Vagina (tissue), 2 donors: ENCODE measurements at regions not wholly inside any gene's neighbourhood (a gene's known extent, or its start where the extent isn't known, plus 50 kb on each side); places are given as distances from the start of the nearest gene placed in this dataset.
"Not testable (repeated sequence)": the region's sequence is repeated elsewhere in the genome, so short reads cannot be mapped to it uniquely, and the experiment has no call there.

ENCODE experiments used
- DNase-seq, 2 donors: peaks; one replicate each; pipeline ENCODE4 v3.0.0-alpha.2; 2017; ENCODE audit errors: extremely low spot score in 2 of 2
- H3K27ac ChIP-seq: fragments of 200-600 bp; sonication (generic); one replicate; pipeline ENCODE4 v1.5.1; 2019
- H3K27me3 ChIP-seq: fragments of 200-600 bp; sonication (generic); one replicate; pipeline ENCODE4 v1.5.1; 2019
- H3K36me3 ChIP-seq, 2 donors: fragments of 200-600 bp; sonication (generic); one replicate each; pipeline ENCODE4 v1.5.1; 2017 to 2019
- H3K4me1 ChIP-seq: fragments of 200-600 bp; sonication (generic); one replicate; pipeline ENCODE4 v1.5.1; 2019
- H3K4me3 ChIP-seq, 2 donors: fragments of 200-600 bp; sonication (generic); 1 replicate in 1 of 2; 2 replicates in 1 of 2; pipeline ENCODE4 v1.5.1; 2016 to 2019
- H3K9me3 ChIP-seq: fragments of 200-600 bp; sonication (generic); one replicate; pipeline ENCODE4 v1.5.1; 2019
- CTCF ChIP-seq, 3 experiments: fragments of 450-650 bp in 2 of 3; fragments of 200-600 bp in 1 of 3; sonication (generic) in 1 of 3; IDR thresholded peaks; one replicate each; pipeline ENCODE4 v1.5.1; 2017 to 2019; ENCODE audit warnings: antibody characterized with exemption in 3 of 3, mild to moderate bottlenecking in 2 of 3, moderate library complexity in 2 of 3
- POLR2A ChIP-seq, 2 donors: fragments of 450-650 bp; IDR thresholded peaks; one replicate each; pipeline ENCODE4 v1.6.1; 2017; ENCODE audit warnings: antibody characterized with exemption in 2 of 2, mild to moderate bottlenecking in 2 of 2, moderate library complexity in 2 of 2
- POLR2AphosphoS5 ChIP-seq, 2 donors: sonication (generic); formaldehyde crosslinking; IDR thresholded peaks; one replicate each; pipeline ENCODE4 v1.9.0; 2017; ENCODE audit warnings: antibody characterized with exemption in 2 of 2, mild to moderate bottlenecking in 2 of 2, low read depth in 1 of 2; ENCODE audit not compliant: insufficient read depth in 1 of 2
- intact Hi-C: fragments of 100-400 bp; cut with DNase I; formaldehyde crosslinking; loops from one replicate; pipeline ENCODE4 v1.15.1; 2023

GRCh38 chr6:101181006-101181405, 212.5 kb upstream of the GRIK2 start:
- H3K36me3 ChIP-seq, result no peaks in the 10 kb centered on the region
- TF ChIP-seq POLR2A (IDR thresholded peaks at IDR 0.05) (no peak), CTCF (IDR thresholded peaks at IDR 0.05) (no peak), POLR2AphosphoS5 (IDR thresholded peaks at IDR 0.05; ENCODE audit: insufficient read depth in 1 of 2, low read depth in 1 of 2) (no peak)
- no peaks in the 10 kb centered on the region for H3K4me1 ChIP-seq
- no peak overlapping the region for H3K27ac ChIP-seq
- H3K9me3 ChIP-seq, result no peaks in the 10 kb centered on the region
- intact Hi-C loops, result no loop called here
- no peaks in the 10 kb centered on the region for H3K27me3 ChIP-seq
- no peak for DNase-seq
- H3K4me3 ChIP-seq, result no peak overlapping the region

DNA sequence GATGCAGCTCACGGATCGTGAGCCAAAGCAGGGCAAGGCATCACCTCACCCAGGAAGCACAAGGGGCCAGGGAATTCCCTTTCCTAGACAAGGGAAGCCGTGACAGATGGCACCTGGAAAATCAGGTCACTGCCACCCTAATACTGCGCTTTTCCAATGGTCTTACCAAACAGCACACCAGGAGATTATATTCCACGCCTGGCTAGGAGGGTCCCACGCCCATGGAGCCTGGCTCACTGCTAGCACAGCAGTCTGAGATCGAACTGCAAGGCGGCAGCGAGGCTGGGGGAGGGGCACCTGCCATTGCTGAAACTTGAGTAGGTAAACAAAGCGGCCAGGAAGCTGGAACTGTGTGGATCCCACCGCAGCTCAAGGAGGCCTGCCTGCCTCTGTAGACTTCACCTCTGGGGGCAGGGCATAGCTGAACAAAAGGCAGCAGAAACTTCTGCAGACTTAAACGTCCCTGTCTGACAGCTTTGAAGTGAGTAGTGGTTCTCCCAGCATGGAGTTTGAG, 205.2 kb upstream of the GRIK2 start:
- H3K9me3 ChIP-seq, H3K36me3 ChIP-seq, intact Hi-C loops, H3K4me1 ChIP-seq, H3K27ac ChIP-seq, DNase-seq, H3K27me3 ChIP-seq, H3K4me3 ChIP-seq: not testable (repeated sequence)

DNA sequence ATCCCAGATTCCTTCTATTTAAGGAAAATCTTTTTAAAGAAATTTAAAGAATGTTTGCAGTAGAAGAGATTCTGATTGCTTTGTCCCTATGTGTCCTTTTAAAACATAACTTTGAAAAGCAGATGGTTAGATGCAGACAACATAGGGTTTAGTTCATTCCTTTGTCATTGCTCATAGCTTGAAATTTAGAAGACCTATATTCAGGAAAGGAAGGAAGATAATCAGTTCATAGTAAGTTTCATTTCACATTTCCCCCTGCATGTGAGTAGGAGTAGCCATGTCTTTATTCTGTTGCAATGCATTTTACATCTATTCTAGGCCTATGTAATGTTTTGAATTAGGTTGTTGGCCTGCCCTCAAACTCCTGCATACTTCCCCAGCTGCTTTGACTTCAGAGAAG, 197.9 kb upstream of the GRIK2 start:
- no peaks in the 10 kb centered on the region for H3K9me3 ChIP-seq
- intact Hi-C loops, result no loop called here
- H3K36me3 ChIP-seq, result no peaks in the 10 kb centered on the region

GRCh38 chr6:101199441-101199840, 194.1 kb upstream of the GRIK2 start:
- intact Hi-C loops, result no loop called here
- TF ChIP-seq POLR2AphosphoS5 (IDR thresholded peaks at IDR 0.05; ENCODE audit: insufficient read depth in 1 of 2, low read depth in 1 of 2) (no peak), CTCF (IDR thresholded peaks at IDR 0.05) (no peak), POLR2A (IDR thresholded peaks at IDR 0.05) (no peak)
- H3K27me3 ChIP-seq, result no peaks in the 10 kb centered on the region
- no peak overlapping the region for H3K27ac ChIP-seq
- H3K4me1 ChIP-seq, result no peaks in the 10 kb centered on the region
- no peaks in the 10 kb centered on the region for H3K9me3 ChIP-seq
- no peak for DNase-seq
- H3K36me3 ChIP-seq, result no peaks in the 10 kb centered on the region
- no peak overlapping the region for H3K4me3 ChIP-seq

More for the DNA sequence above, 197.9 kb upstream of the GRIK2 start:
- Histone ChIP-seq H3K4me1 (no peaks in the 10 kb centered on the region), H3K4me3 (no peak overlapping the region), H3K27ac (no peak overlapping the region), H3K27me3 (no peaks in the 10 kb centered on the region)
- DNase-seq, result no peak
- TF ChIP-seq CTCF (IDR thresholded peaks at IDR 0.05), result no peak
- no peak for TF ChIP-seq POLR2AphosphoS5 (IDR thresholded peaks at IDR 0.05; ENCODE audit: insufficient read depth in 1 of 2, low read depth in 1 of 2)
- TF ChIP-seq POLR2A (IDR thresholded peaks at IDR 0.05), result no peak

- intact Hi-C loops, result no loop called here
- Histone ChIP-seq H3K27ac (no peak overlapping the region), H3K36me3 (no peaks in the 10 kb centered on the region), H3K4me1 (no peaks in the 10 kb centered on the region), H3K4me3 (no peak overlapping the region), H3K9me3 (no peaks in the 10 kb centered on the region), H3K27me3 (no peaks in the 10 kb centered on the region)
- no peak for TF ChIP-seq CTCF (IDR thresholded peaks at IDR 0.05)
- TF ChIP-seq POLR2A (IDR thresholded peaks at IDR 0.05), result no peak
- TF ChIP-seq POLR2AphosphoS5 (IDR thresholded peaks at IDR 0.05; ENCODE audit: insufficient read depth in 1 of 2, low read depth in 1 of 2), result no peak
- no peak for DNase-seq
Measured at GRCh38 chr6:101202867-101203374, 190.6 kb upstream of the GRIK2 start.
